GM23338 (cell line): ENCODE measurements at regions not wholly inside any gene's neighbourhood (a gene's known extent, or its start where the extent isn't known, plus 50 kb on each side); places are given as distances from the start of the nearest gene placed in this dataset.

Experiments used
- CTCF ChIP-seq, 2 experiments: fragments of 200-600 bp in 1 of 2; sonication (generic) in 1 of 2; conservative IDR thresholded peaks; 2 replicates each; pipeline versions ENCODE4 v1.5.1 to v1.6.1; 2016 to 2017; ENCODE audit warnings: antibody characterized with exemption in 2 of 2, low read depth in 2 of 2, mild to moderate bottlenecking in 2 of 2, moderate library complexity in 1 of 2
- JUNB ChIP-seq: IDR thresholded peaks from one replicate; pipeline ENCODE4 v1.6.1; 2016; ENCODE audit warnings: antibody characterized with exemption; ENCODE audit not compliant: unreplicated experiment

DNA sequence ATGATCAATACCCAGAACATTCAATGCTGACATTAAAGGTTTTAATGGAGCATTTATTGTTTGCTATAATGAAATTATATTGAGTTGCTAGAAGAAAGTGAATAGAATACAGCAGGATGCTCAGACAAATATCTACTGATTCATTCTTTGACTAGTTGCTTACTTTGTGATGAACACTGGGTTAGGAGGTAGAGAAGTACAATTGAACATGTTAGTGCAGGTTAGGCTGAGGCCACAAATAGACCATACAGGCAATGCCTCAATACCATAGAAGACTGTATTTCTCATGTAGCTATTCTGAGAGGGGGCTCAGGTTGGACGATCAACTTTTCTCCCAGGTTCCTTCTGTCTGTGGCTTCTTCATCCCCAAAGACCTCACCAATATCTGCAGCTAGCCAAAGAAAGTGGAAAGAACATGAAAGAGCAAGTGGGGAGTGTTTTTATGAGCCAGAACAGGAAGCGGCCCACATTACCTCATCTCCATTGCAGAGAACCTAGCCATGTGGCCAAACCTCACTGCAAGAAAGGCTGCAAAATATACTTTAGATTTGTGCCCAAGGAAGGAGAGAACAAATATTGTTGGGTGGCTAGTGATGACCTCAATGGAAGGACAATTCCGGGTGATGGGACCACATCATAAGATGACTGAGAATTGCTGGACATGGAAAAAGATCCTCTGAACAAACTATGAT is 180.3 kb upstream of the GATB start:
- no peak for TF ChIP-seq CTCF (conservative IDR thresholded peaks at IDR 0.05; ENCODE audit: low read depth in 2 of 2)
- no peak for TF ChIP-seq JUNB
